A549 (cell line): ENCODE measurements at regions not wholly inside any gene's neighbourhood (a gene's known extent, or its start where the extent isn't known, plus 50 kb on each side); places are given as distances from the start of the nearest gene placed in this dataset.

Experiments used
- ATAC-seq, 2 experiments: fragments of 200-7000 bp in 1 of 2; fragments of >200 bp in 1 of 2; cut with Nextera tagmentation in 1 of 2; cut with Tn5 transposase in 1 of 2; 3 replicates each; pipeline versions ENCODE4 v1.8.0 to v1.9.1; 2018 to 2020; ENCODE audit warnings: mild to moderate bottlenecking in 1 of 2, moderate library complexity in 1 of 2
- CTCF ChIA-PET: fragments of 300-600 bp; sonication (Branson Sonifier 250); formaldehyde crosslinking; extraction: SDS; loops from one replicate; lab custom pipeline; 2021; ENCODE audit warnings: antibody characterized with exemption, inconsistent platforms; lab: Yijun Ruan, JAX
- POLR2A ChIA-PET: fragments of 350-600 bp; formaldehyde crosslinking; extraction: SDS; loops from one replicate; lab custom pipeline; 2021; ENCODE audit warnings: antibody characterized with exemption, inconsistent platforms; lab: Yijun Ruan, JAX
- DNase-seq, 2 experiments: peaks; one replicate each; pipeline versions ENCODE4 v3.0.0 to v3.0.0-alpha.2; 2011 to 2016; ENCODE audit warnings: low read depth in 1 of 2, low spot score in 1 of 2
- FAIRE-seq: peaks from 2 replicates; lab custom pipeline; 2011; peaks lifted over from hg19 to GRCh38; lab: Jason Lieb, UNC
- H3K27ac ChIP-seq, 2 experiments: fragments of >200 bp; sonication (Bioruptor Twin); formaldehyde crosslinking; 3 replicates each; pipeline ENCODE4 v1.5.1; 2016 to 2017
- H3K4me1 ChIP-seq: fragments of >200 bp; sonication (Bioruptor Twin); formaldehyde crosslinking; 3 replicates; pipeline ENCODE4 v1.6.1; 2016
- H3K4me2 ChIP-seq: fragments of >200 bp; sonication (Bioruptor Twin); formaldehyde crosslinking; 3 replicates; pipeline ENCODE4 v1.6.1; 2016
- H3K4me3 ChIP-seq: fragments of >200 bp; sonication (Bioruptor Twin); formaldehyde crosslinking; 3 replicates; pipeline ENCODE4 v1.5.1; 2016
- H3K9me3 ChIP-seq: fragments of >200 bp; sonication (Bioruptor Twin); formaldehyde crosslinking; 3 replicates; pipeline ENCODE4 v1.6.1; 2016
- CEBPB ChIP-seq, 2 experiments: fragments of >200 bp in 1 of 2; sonication (Bioruptor Twin) in 1 of 2; formaldehyde crosslinking in 1 of 2; IDR thresholded peaks; 2 replicates each; pipeline ENCODE4 v1.6.1; 2012 to 2016
- CHD4 ChIP-seq: fragments of 200-600 bp; sonication (generic); IDR thresholded peaks from 2 replicates; pipeline ENCODE4 v1.6.1; 2016; ENCODE audit warnings: antibody characterized with exemption, mild to moderate bottlenecking, borderline replicate concordance
- EHMT2 ChIP-seq: fragments of 200-600 bp; sonication (generic); IDR thresholded peaks from 2 replicates; pipeline ENCODE4 v1.6.1; 2016; ENCODE audit warnings: antibody characterized with exemption, low read depth, mild to moderate bottlenecking, moderate library complexity
- EP300 ChIP-seq, 2 experiments: fragments of >200 bp; sonication (Bioruptor Twin); formaldehyde crosslinking; IDR thresholded peaks; 2 replicates in 1 of 2; 3 replicates in 1 of 2; pipeline ENCODE4 v1.6.1; 2016 to 2017
- FOSB ChIP-seq: fragments of 250-450 bp; sonication (Bioruptor Pico); IDR thresholded peaks from 2 replicates; pipeline ENCODE4 v1.5.0; 2020; ENCODE audit warnings: mild to moderate bottlenecking, moderate library complexity
- FOSL2 ChIP-seq, 2 experiments: fragments of 450-650 bp in 1 of 2; fragments of >200 bp in 1 of 2; sonication (Bioruptor Twin) in 1 of 2; formaldehyde crosslinking; IDR thresholded peaks; 2 replicates each; pipeline versions ENCODE4 v1.5.0 to v1.6.1; 2016 to 2020; ENCODE audit warnings: mild to moderate bottlenecking in 1 of 2, moderate library complexity in 1 of 2
- FOXS1 ChIP-seq: fragments of 250-450 bp; sonication (Bioruptor Pico); IDR thresholded peaks from 2 replicates; pipeline ENCODE4 v1.5.0; 2020; ENCODE audit warnings: mild to moderate bottlenecking, moderate library complexity
- GATA3 ChIP-seq: IDR thresholded peaks from 2 replicates; pipeline ENCODE4 v1.6.1; 2012; ENCODE audit warnings: borderline replicate concordance
- HDAC2 ChIP-seq: fragments of 200-600 bp; sonication (generic); IDR thresholded peaks from 2 replicates; pipeline ENCODE4 v1.6.1; 2016
- HOXB5 ChIP-seq: fragments of 250-450 bp; sonication (Bioruptor Pico); IDR thresholded peaks from 2 replicates; pipeline ENCODE4 v1.5.0; 2020; ENCODE audit warnings: mild to moderate bottlenecking, moderate library complexity
- JUN ChIP-seq, 2 experiments: fragments of >200 bp; sonication (Bioruptor Twin); formaldehyde crosslinking; IDR thresholded peaks; 2 replicates in 1 of 2; 3 replicates in 1 of 2; pipeline ENCODE4 v1.6.1; 2016 to 2017
- JUNB ChIP-seq: fragments of >200 bp; sonication (Bioruptor Twin); formaldehyde crosslinking; IDR thresholded peaks from 2 replicates; pipeline ENCODE4 v1.6.1; 2016
- KDM1A ChIP-seq: fragments of 200-600 bp; sonication (generic); IDR thresholded peaks from 2 replicates; pipeline ENCODE4 v1.6.1; 2016; ENCODE audit warnings: low read depth, mild to moderate bottlenecking
- KDM5A ChIP-seq: fragments of 200-600 bp; sonication (generic); IDR thresholded peaks from 2 replicates; pipeline ENCODE4 v1.6.1; 2016; ENCODE audit warnings: antibody characterized with exemption, mild to moderate bottlenecking
- MAFK ChIP-seq: fragments of 450-650 bp; IDR thresholded peaks from 2 replicates; pipeline ENCODE4 v1.6.1; 2014; ENCODE audit not compliant: partially characterized antibody
- MAZ ChIP-seq: fragments of 150-350 bp; IDR thresholded peaks from 2 replicates; pipeline ENCODE4 v1.6.1; 2014; ENCODE audit warnings: antibody characterized with exemption, low read depth, low read length, borderline replicate concordance
- NFE2L2 ChIP-seq: fragments of 150-350 bp; conservative IDR thresholded peaks from 2 replicates; pipeline ENCODE4 v1.6.1; 2014; ENCODE audit warnings: low read length
- NR3C1 ChIP-seq: fragments of >200 bp; sonication (Bioruptor Twin); formaldehyde crosslinking; IDR thresholded peaks from 3 replicates; pipeline ENCODE4 v1.6.1; 2017
- PHF8 ChIP-seq: fragments of 200-600 bp; sonication (generic); IDR thresholded peaks from 2 replicates; pipeline ENCODE4 v1.6.1; 2016; ENCODE audit warnings: low read depth, mild to moderate bottlenecking, antibody characterized with exemption, moderate library complexity, borderline replicate concordance
- POLR2AphosphoS2 ChIP-seq: conservative IDR thresholded peaks from 2 replicates; pipeline ENCODE4 v1.6.1; 2012; ENCODE audit warnings: low read length, improper control_type of control experiment, inconsistent platforms
- RAD21 ChIP-seq, 2 experiments: fragments of >200 bp in 1 of 2; sonication (Bioruptor Twin) in 1 of 2; formaldehyde crosslinking in 1 of 2; IDR thresholded peaks in 1 of 2; conservative IDR thresholded peaks in 1 of 2; 2 replicates in 1 of 2; 3 replicates in 1 of 2; pipeline ENCODE4 v1.6.1; 2012 to 2018; ENCODE audit warnings: inconsistent platforms in 1 of 2
- RARB ChIP-seq: fragments of 250-450 bp; sonication (Bioruptor Pico); IDR thresholded peaks from 2 replicates; pipeline ENCODE4 v1.8.0; 2021; ENCODE audit warnings: mild to moderate bottlenecking, moderate library complexity
- RCOR1 ChIP-seq: fragments of 150-350 bp; IDR thresholded peaks from 2 replicates; pipeline ENCODE4 v1.6.1; 2014; ENCODE audit warnings: antibody characterized with exemption, low read length, low read depth
- SREBF2 ChIP-seq: fragments of 450-650 bp; IDR thresholded peaks from 2 replicates; pipeline ENCODE4 v1.6.1; 2014; ENCODE audit warnings: mild to moderate bottlenecking, moderate library complexity
- TFCP2L1 ChIP-seq: fragments of 250-450 bp; sonication (Bioruptor Pico); IDR thresholded peaks from 2 replicates; pipeline ENCODE4 v1.5.0; 2021; ENCODE audit warnings: mild to moderate bottlenecking
- ZFP36 ChIP-seq: fragments of 450-650 bp; IDR thresholded peaks from 2 replicates; pipeline ENCODE4 v1.6.1; 2014; ENCODE audit warnings: borderline replicate concordance; ENCODE audit not compliant: partially characterized antibody
- ZNF302 ChIP-seq: fragments of 250-450 bp; sonication (Bioruptor Pico); IDR thresholded peaks from 2 replicates; pipeline ENCODE4 v1.9.0; 2021; ENCODE audit warnings: inconsistent platforms, mild to moderate bottlenecking, moderate library complexity
- ZSCAN20 ChIP-seq: fragments of 250-450 bp; sonication (Bioruptor Pico); IDR thresholded peaks from 2 replicates; pipeline ENCODE4 v1.8.0; 2022; ENCODE audit warnings: mild to moderate bottlenecking, moderate library complexity
- WGBS: methylation state at CpG from one replicate; pipeline ENCODE4 v1.1.6; 2017; ENCODE audit errors: missing lambda C conversion rate; 5-methylcytosine and 5-hydroxymethylcytosine counted together
- TF ChIP-seq, protein P1 (sequence below): IDR thresholded peaks from 2 replicates; pipeline ENCODE4 v1.6.1; 2012
- TF ChIP-seq, protein P2 (sequence below): fragments of >200 bp; sonication (Bioruptor Twin); formaldehyde crosslinking; IDR thresholded peaks from 2 replicates; pipeline ENCODE4 v1.6.1; 2016
- TF ChIP-seq, protein P3 (sequence below): fragments of 450-650 bp; IDR thresholded peaks from 2 replicates; pipeline ENCODE4 v1.6.1; 2014; ENCODE audit warnings: antibody characterized with exemption
- TF ChIP-seq, protein P4 (sequence below): fragments of 250-450 bp; sonication (Bioruptor Pico); IDR thresholded peaks from 2 replicates; pipeline ENCODE4 v1.5.0; 2020; ENCODE audit warnings: low read depth, mild to moderate bottlenecking, moderate library complexity

DNA sequence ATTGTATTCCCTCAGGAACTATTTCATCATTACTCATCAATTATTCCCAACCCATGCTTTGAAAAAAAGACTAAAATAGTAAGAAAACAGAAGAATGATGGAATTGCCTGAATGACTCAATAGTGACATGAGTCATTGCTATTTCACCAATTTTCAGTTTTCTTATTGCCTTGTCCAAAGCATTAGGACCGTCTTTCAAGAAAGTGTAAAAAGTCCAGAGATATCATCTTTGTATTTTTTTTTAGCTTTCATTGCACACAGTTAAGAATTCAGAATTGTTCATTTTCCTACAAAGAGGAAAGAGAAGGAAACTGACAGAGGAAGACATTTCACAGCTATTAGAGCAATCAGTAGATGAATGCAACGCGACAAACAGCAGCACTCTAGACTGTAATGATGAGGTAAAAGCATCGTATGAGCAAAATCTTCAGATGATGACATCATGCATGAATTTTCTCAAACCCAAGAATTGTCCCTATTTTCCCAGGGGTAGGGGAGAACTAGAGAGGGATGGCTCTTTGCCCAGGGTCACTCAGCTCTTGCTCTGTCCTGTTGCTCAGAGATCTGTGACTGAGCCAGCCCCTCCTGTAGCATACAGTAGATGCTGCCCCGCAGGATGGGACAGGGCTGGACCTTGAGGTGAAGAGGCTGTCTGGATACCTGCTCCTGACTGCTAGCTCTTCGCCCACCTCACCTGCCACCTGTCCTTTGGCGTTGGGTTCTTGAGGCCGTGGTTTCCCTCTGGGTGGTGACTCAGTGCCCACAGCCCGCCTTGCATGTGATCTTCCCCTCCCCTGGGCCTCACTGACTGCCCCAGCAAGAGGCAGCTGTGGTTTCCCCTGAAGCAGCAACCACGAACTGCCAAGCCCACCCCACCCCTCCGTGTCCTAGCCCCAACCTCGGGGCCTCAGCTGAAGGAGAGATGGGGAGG, 84.8 kb downstream of the PPCDC start:
- Histone ChIP-seq H3K4me1 (peaks cover 56% of the 10 kb centered on the region), H3K4me2 (peak overlapping the region; percentile 67), H3K27ac (peak overlapping the region; percentile 78 to 85), H3K9me3 (peaks cover 4% of the 10 kb centered on the region; the same call in 2 of the 3 replicates), H3K4me3 (no peak overlapping the region)
- DNase-seq (peak; percentile 52 to 75), FAIRE-seq (peak; percentile 70), ATAC-seq (peak in 1 of 2 experiments; percentile 52; a peak in 3 of 6 replicates)
- WGBS = 58% methylated on average over 12 of the region's 12 CpGs
- ChIA-PET CTCF (interaction anchor here (0.6 to 2.0 kb wide), 7 partner anchors 13 to 96 kb away, joined by 3 to 5 read pairs (median 3); partner anchors contain the start of gene C15orf39), POLR2A (interaction anchor here (0.6 to 2.1 kb wide), 2 partner anchors 68 to 93 kb away, joined by 3 to 9 read pairs; partner anchors contain the start of gene C15orf39)
- TF ChIP-seq ZSCAN20 = no peak
- TF ChIP-seq KDM1A = no peak
- TF ChIP-seq FOSB = no peak
- no peak for TF ChIP-seq MAZ
- TF ChIP-seq NFE2L2 = no peak
- no peak for TF ChIP-seq HOXB5 (CRISPR knock-in tag)
- TF ChIP-seq, protein P1, sequence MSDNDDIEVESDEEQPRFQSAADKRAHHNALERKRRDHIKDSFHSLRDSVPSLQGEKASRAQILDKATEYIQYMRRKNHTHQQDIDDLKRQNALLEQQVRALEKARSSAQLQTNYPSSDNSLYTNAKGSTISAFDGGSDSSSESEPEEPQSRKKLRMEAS = no peak; the same call in 1 of the 2 replicates
- peak in 1 of 2 experiments; percentile 82; a peak in 1 of 5 replicates for TF ChIP-seq JUN (IDR thresholded peaks at IDR 0.05)
- TF ChIP-seq, protein P2, sequence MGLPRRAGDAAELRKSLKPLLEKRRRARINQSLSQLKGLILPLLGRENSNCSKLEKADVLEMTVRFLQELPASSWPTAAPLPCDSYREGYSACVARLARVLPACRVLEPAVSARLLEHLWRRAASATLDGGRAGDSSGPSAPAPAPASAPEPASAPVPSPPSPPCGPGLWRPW = no peak
- TF ChIP-seq EHMT2 = no peak
- TF ChIP-seq NR3C1 = no peak
- TF ChIP-seq, protein P3, sequence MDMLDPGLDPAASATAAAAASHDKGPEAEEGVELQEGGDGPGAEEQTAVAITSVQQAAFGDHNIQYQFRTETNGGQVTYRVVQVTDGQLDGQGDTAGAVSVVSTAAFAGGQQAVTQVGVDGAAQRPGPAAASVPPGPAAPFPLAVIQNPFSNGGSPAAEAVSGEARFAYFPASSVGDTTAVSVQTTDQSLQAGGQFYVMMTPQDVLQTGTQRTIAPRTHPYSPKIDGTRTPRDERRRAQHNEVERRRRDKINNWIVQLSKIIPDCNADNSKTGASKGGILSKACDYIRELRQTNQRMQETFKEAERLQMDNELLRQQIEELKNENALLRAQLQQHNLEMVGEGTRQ = no peak
- no peak for TF ChIP-seq CHD4
- TF ChIP-seq PHF8 = no peak
- no peak for TF ChIP-seq TFCP2L1 (CRISPR knock-in tag)
- no peak; a peak in 1 of 5 replicates for TF ChIP-seq EP300 (IDR thresholded peaks at IDR 0.05)
- TF ChIP-seq SREBF2 = no peak
- no peak for TF ChIP-seq RAD21 (conservative IDR thresholded peaks at IDR 0.05 in 1 of 2, IDR thresholded peaks at IDR 0.05 in 1 of 2)
- TF ChIP-seq CEBPB (IDR thresholded peaks at IDR 0.05) = peak; percentile 85
- no peak for TF ChIP-seq ZFP36
- TF ChIP-seq FOXS1 = no peak
- no peak for TF ChIP-seq HDAC2
- TF ChIP-seq, protein P4, sequence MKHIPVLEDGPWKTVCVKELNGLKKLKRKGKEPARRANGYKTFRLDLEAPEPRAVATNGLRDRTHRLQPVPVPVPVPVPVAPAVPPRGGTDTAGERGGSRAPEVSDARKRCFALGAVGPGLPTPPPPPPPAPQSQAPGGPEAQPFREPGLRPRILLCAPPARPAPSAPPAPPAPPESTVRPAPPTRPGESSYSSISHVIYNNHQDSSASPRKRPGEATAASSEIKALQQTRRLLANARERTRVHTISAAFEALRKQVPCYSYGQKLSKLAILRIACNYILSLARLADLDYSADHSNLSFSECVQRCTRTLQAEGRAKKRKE (CRISPR knock-in tag) = no peak
- no peak for TF ChIP-seq RCOR1
- peak; percentile 96 for TF ChIP-seq JUNB
- no peak for TF ChIP-seq POLR2AphosphoS2
- no peak for TF ChIP-seq KDM5A
- TF ChIP-seq ZNF302 (CRISPR knock-in tag) = no peak
- 0 out of 2 replicates have a peak, but pooled peaks have one; percentile 30 for TF ChIP-seq GATA3
- TF ChIP-seq FOSL2 (IDR thresholded peaks at IDR 0.05) = peak; percentile 93
- TF ChIP-seq FOSL2 (CRISPR knock-in tag; IDR thresholded peaks at IDR 0.05) = peak; percentile 98
- no peak for TF ChIP-seq RARB
- TF ChIP-seq MAFK = peak; percentile 73
